Activated naive CD4-positive, alpha-beta T cell treated with anti-CD3 and anti-CD28 coated beads, Interleukin-2, amount 50 U/mL, for 72 hours (primary cell): ENCODE measurements at regions not wholly inside any gene's neighbourhood (a gene's known extent, or its start where the extent isn't known, plus 50 kb on each side); places are given as distances from the start of the nearest gene placed in this dataset.
"Not testable (repeated sequence)": the region's sequence is repeated elsewhere in the genome, so short reads cannot be mapped to it uniquely, and the experiment has no call there.

Experiments used
- ATAC-seq, 2 donors: fragments of 150-1000 bp; cut with Tn5 transposase; 2 replicates each; pipeline ENCODE4 v1.10.0; 2021; ENCODE audit warnings: mild to moderate bottlenecking in 2 of 2, moderate library complexity in 2 of 2
- DNase-seq, 2 donors: peaks; one replicate each; pipeline ENCODE4 v3.0.0; 2021 to 2022; ENCODE audit warnings: low spot score in 2 of 2
- H3K27ac Mint-ChIP-seq, 2 donors: one replicate each; pipeline ENCODE4 v1.8.0; 2022; ENCODE audit warnings: mild to moderate bottlenecking in 2 of 2, mixed read lengths in 2 of 2
- H3K36me3 Mint-ChIP-seq, 2 donors: one replicate each; pipeline ENCODE4 v1.8.0; 2022; ENCODE audit warnings: mixed read lengths in 2 of 2
- H3K9me3 Mint-ChIP-seq, 2 donors: one replicate each; pipeline ENCODE4 v1.8.0; 2022; ENCODE audit warnings: mixed read lengths in 2 of 2

GRCh38 chr4:19051831-19052230, 1030.3 kb upstream of the LCORL start:
- Mint-ChIP-seq H3K36me3 (no peaks in the 10 kb centered on the region), H3K27ac (no peak overlapping the region), H3K9me3 (peaks cover 11 to 19% of the 10 kb centered on the region in 2 donors)
- no peak for ATAC-seq
- DNase-seq, result no peak

GRCh38 chr4:19047279-19047880, 1025.8 kb upstream of the LCORL start:
- no peaks in the 10 kb centered on the region for H3K36me3 Mint-ChIP-seq
- ATAC-seq (no peak), DNase-seq (no peak)
- H3K27ac Mint-ChIP-seq, result no peak overlapping the region
- H3K9me3 Mint-ChIP-seq, result peaks cover 13 to 14% of the 10 kb centered on the region in 2 donors

GRCh38 chr4:19039816-19040215, 1018.3 kb upstream of the LCORL start:
- Mint-ChIP-seq H3K27ac (no peak overlapping the region), H3K9me3 (peaks cover 9 to 17% of the 10 kb centered on the region in 2 donors), H3K36me3 (no peaks in the 10 kb centered on the region)
- ATAC-seq (no peak), DNase-seq (no peak)

- no peaks in the 10 kb centered on the region for H3K36me3 Mint-ChIP-seq
- ATAC-seq, result no peak
- no peak for DNase-seq
- H3K27ac Mint-ChIP-seq, result no peak overlapping the region
- peaks cover 5 to 17% of the 10 kb centered on the region in 2 donors for H3K9me3 Mint-ChIP-seq
Measured at GRCh38 chr4:19038231-19038630, 1016.7 kb upstream of the LCORL start.

GRCh38 chr4:19033816-19034733, 1012.5 kb upstream of the LCORL start:
- no peak overlapping the region for H3K27ac Mint-ChIP-seq
- DNase-seq, result no peak
- H3K36me3 Mint-ChIP-seq, result peaks cover 0 to 5% of the 10 kb centered on the region in 2 donors
- no peak for ATAC-seq
- H3K9me3 Mint-ChIP-seq, result peaks cover 12 to 19% of the 10 kb centered on the region in 2 donors

GRCh38 chr4:19030536-19030935, 1009.0 kb upstream of the LCORL start:
- H3K27ac Mint-ChIP-seq, result no peak overlapping the region
- peaks cover 10 to 19% of the 10 kb centered on the region in 2 donors for H3K9me3 Mint-ChIP-seq
- DNase-seq (no peak), ATAC-seq (no peak)
- H3K36me3 Mint-ChIP-seq, result peaks cover 0 to 5% of the 10 kb centered on the region in 2 donors

GRCh38 chr4:19030048-19030447, 1008.5 kb upstream of the LCORL start:
- no peak for ATAC-seq
- Mint-ChIP-seq H3K36me3 (peaks cover 0 to 5% of the 10 kb centered on the region in 2 donors), H3K9me3 (peaks cover 10 to 19% of the 10 kb centered on the region in 2 donors)

GRCh38 chr4:19026281-19026680, 1004.7 kb upstream of the LCORL start:
- H3K9me3 Mint-ChIP-seq, result peaks cover 3 to 11% of the 10 kb centered on the region in 2 donors
- DNase-seq (no peak), ATAC-seq (no peak)
- no peaks in the 10 kb centered on the region for H3K36me3 Mint-ChIP-seq
- no peak overlapping the region for H3K27ac Mint-ChIP-seq

More at GRCh38 chr4:19030048-19030447, 1008.5 kb upstream of the LCORL start:
- no peak for DNase-seq
- no peak overlapping the region for H3K27ac Mint-ChIP-seq

GRCh38 chr4:19025031-19025430, 1003.5 kb upstream of the LCORL start:
- H3K27ac Mint-ChIP-seq, result no peak overlapping the region
- peaks cover 8 to 13% of the 10 kb centered on the region in 2 donors for H3K9me3 Mint-ChIP-seq
- no peaks in the 10 kb centered on the region for H3K36me3 Mint-ChIP-seq
- ATAC-seq (no peak), DNase-seq (no peak)

GRCh38 chr4:19024047-19024446, 1002.5 kb upstream of the LCORL start:
- ATAC-seq (no peak), DNase-seq (no peak)
- H3K36me3 Mint-ChIP-seq, result no peaks in the 10 kb centered on the region
- H3K27ac Mint-ChIP-seq, result no peak overlapping the region
- peaks cover 7 to 8% of the 10 kb centered on the region in 2 donors for H3K9me3 Mint-ChIP-seq

- DNase-seq (no peak), ATAC-seq (no peak)
- peaks cover 0 to 2% of the 10 kb centered on the region in 2 donors for H3K36me3 Mint-ChIP-seq
- H3K27ac Mint-ChIP-seq, result no peak overlapping the region
- H3K9me3 Mint-ChIP-seq, result peaks cover 7 to 12% of the 10 kb centered on the region in 2 donors
Measured at GRCh38 chr4:19021617-19022016, 1000.1 kb upstream of the LCORL start.

GRCh38 chr4:19016550-19016949, 995.0 kb upstream of the LCORL start:
- DNase-seq, ATAC-seq, H3K36me3 Mint-ChIP-seq, H3K27ac Mint-ChIP-seq: not testable (repeated sequence)
- H3K9me3 Mint-ChIP-seq, result peaks cover 7 to 15% of the 10 kb centered on the region in 2 donors

GRCh38 chr4:19014594-19014993, 993.0 kb upstream of the LCORL start:
- no peak for ATAC-seq
- no peak overlapping the region for H3K27ac Mint-ChIP-seq
- DNase-seq, result no peak
- peaks cover 0 to 4% of the 10 kb centered on the region in 2 donors for H3K36me3 Mint-ChIP-seq
- peaks cover under 1 to 13% of the 10 kb centered on the region in 2 donors for H3K9me3 Mint-ChIP-seq

GRCh38 chr4:19010761-19011160, 989.2 kb upstream of the LCORL start:
- no peaks in the 10 kb centered on the region for H3K36me3 Mint-ChIP-seq
- ATAC-seq (no peak), DNase-seq (no peak)
- no peak overlapping the region for H3K27ac Mint-ChIP-seq
- H3K9me3 Mint-ChIP-seq, result peaks cover 12 to 14% of the 10 kb centered on the region in 2 donors

GRCh38 chr4:19009881-19010280, 988.3 kb upstream of the LCORL start:
- DNase-seq (no peak), ATAC-seq (no peak)
- no peaks in the 10 kb centered on the region for H3K36me3 Mint-ChIP-seq
- H3K9me3 Mint-ChIP-seq, result peaks cover 12 to 20% of the 10 kb centered on the region in 2 donors
- no peak overlapping the region for H3K27ac Mint-ChIP-seq

- Mint-ChIP-seq H3K27ac (no peak overlapping the region), H3K9me3 (peaks cover 19 to 25% of the 10 kb centered on the region in 2 donors), H3K36me3 (no peaks in the 10 kb centered on the region)
- ATAC-seq (no peak), DNase-seq (no peak)
Measured at GRCh38 chr4:19005211-19005610, 983.7 kb upstream of the LCORL start.

GRCh38 chr4:19002170-19002569, 980.6 kb upstream of the LCORL start:
- Mint-ChIP-seq H3K9me3 (peaks cover 14 to 23% of the 10 kb centered on the region in 2 donors), H3K27ac (no peak overlapping the region), H3K36me3 (no peaks in the 10 kb centered on the region)
- ATAC-seq (no peak), DNase-seq (no peak)
